Parathyroid adenoma (tissue), 2 donors: ENCODE measurements at regions not wholly inside any gene's neighbourhood (a gene's known extent, or its start where the extent isn't known, plus 50 kb on each side); places are given as distances from the start of the nearest gene placed in this dataset.
"Not testable (repeated sequence)": the region's sequence is repeated elsewhere in the genome, so short reads cannot be mapped to it uniquely, and the experiment has no call there.

Source experiments
- H2AFZ ChIP-seq: fragments of 300-600 bp; sonication (generic); one replicate; pipeline ENCODE4 v1.7.0; 2017; ENCODE audit warnings: antibody characterized with exemption, mild to moderate bottlenecking
- H3K27ac ChIP-seq: fragments of 300-600 bp; sonication (generic); one replicate; pipeline ENCODE4 v1.7.0; 2017
- H3K27me3 ChIP-seq: fragments of 300-600 bp; sonication (generic); one replicate; pipeline ENCODE4 v1.7.0; 2017; ENCODE audit warnings: low read length; ENCODE audit not compliant: control insufficient read depth, insufficient read depth
- H3K36me3 ChIP-seq: fragments of 300-600 bp; sonication (generic); one replicate; pipeline ENCODE4 v1.7.0; 2017; ENCODE audit warnings: low read length; ENCODE audit not compliant: control insufficient read depth, insufficient read depth
- H3K4me1 ChIP-seq: fragments of 300-600 bp; sonication (generic); one replicate; pipeline ENCODE4 v1.7.0; 2017; ENCODE audit warnings: control low read depth
- H3K4me2 ChIP-seq: fragments of 300-600 bp; sonication (generic); one replicate; pipeline ENCODE4 v1.7.0; 2017; ENCODE audit warnings: low read length
- H3K4me3 ChIP-seq: fragments of 300-600 bp; sonication (generic); one replicate; pipeline ENCODE4 v1.7.0; 2017; ENCODE audit warnings: low read depth, low read length
- H3K79me2 ChIP-seq: fragments of 300-600 bp; sonication (generic); one replicate; pipeline ENCODE4 v1.7.0; 2017; ENCODE audit warnings: control low read depth
- H3K9ac ChIP-seq: fragments of 300-600 bp; sonication (generic); one replicate; pipeline ENCODE4 v1.7.0; 2017; ENCODE audit warnings: mild to moderate bottlenecking
- H3K9me3 ChIP-seq: fragments of 300-600 bp; sonication (generic); one replicate; pipeline ENCODE4 v1.7.0; 2017; ENCODE audit warnings: low read length; ENCODE audit not compliant: control insufficient read depth
- CTCF ChIP-seq: fragments of 300-600 bp; sonication (generic); IDR thresholded peaks from one replicate; pipeline ENCODE4 v1.7.0; 2017; ENCODE audit warnings: antibody characterized with exemption, mild to moderate bottlenecking
- donor health status: primary hyperparathyroidism.

DNA sequence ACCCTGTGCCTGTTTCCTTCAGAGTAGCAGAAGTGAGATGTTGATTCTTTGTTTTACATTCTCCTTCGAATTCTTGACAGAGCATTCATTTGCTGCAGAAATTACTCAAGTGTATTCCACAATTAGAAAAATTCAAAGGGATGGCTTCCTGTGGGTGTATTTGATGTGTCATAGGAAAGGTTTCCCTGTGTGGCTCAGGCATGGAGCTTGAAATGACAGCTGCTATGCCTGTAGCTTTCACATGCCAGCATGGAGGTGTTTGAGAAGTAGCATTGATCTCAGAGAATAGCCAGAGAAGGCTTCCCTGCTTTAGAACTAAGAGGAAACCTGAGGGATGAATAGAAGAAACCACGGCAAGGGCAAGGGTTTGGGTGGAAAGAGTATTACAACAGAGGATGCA is 317.2 kb upstream of the DEPDC1 start:
- no peak overlapping the region for H3K9ac ChIP-seq
- H3K4me2 ChIP-seq: no peak overlapping the region
- H2AFZ ChIP-seq: no peak overlapping the region
- H3K9me3 ChIP-seq: no peaks in the 10 kb centered on the region
- H3K36me3 ChIP-seq: no peaks in the 10 kb centered on the region
- H3K4me1 ChIP-seq: no peaks in the 10 kb centered on the region
- H3K4me3 ChIP-seq: no peak overlapping the region
- no peaks in the 10 kb centered on the region for H3K27me3 ChIP-seq
- H3K79me2 ChIP-seq: no peaks in the 10 kb centered on the region
- no peak overlapping the region for H3K27ac ChIP-seq
- TF ChIP-seq CTCF: no peak

DNA sequence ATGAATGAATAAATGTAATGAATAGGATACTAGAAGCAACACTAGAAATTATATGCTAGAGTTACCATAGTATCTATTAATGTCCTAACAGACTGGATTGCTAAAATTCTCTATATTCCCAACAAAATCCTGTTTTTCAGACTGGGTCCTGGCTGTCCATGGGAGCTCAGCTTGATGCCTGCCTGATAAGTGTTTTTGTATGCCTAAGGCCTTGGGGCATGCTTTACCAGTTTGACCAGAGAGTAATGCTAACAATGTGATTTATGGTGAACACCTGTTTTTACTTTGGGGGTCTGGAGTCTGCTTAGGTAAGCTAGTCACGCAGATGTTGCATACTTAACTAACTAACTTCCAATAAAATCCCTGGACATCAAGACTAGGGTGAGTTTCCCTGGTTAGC is 318.8 kb upstream of the DEPDC1 start:
- TF ChIP-seq CTCF: no peak
- H3K4me2 ChIP-seq: no peak overlapping the region
- H3K36me3 ChIP-seq: no peaks in the 10 kb centered on the region
- H3K4me1 ChIP-seq: no peaks in the 10 kb centered on the region
- no peaks in the 10 kb centered on the region for H3K9me3 ChIP-seq
- no peaks in the 10 kb centered on the region for H3K79me2 ChIP-seq
- no peaks in the 10 kb centered on the region for H3K27me3 ChIP-seq
- no peak overlapping the region for H2AFZ ChIP-seq
- no peak overlapping the region for H3K4me3 ChIP-seq
- H3K9ac ChIP-seq: no peak overlapping the region
- H3K27ac ChIP-seq: no peak overlapping the region

DNA sequence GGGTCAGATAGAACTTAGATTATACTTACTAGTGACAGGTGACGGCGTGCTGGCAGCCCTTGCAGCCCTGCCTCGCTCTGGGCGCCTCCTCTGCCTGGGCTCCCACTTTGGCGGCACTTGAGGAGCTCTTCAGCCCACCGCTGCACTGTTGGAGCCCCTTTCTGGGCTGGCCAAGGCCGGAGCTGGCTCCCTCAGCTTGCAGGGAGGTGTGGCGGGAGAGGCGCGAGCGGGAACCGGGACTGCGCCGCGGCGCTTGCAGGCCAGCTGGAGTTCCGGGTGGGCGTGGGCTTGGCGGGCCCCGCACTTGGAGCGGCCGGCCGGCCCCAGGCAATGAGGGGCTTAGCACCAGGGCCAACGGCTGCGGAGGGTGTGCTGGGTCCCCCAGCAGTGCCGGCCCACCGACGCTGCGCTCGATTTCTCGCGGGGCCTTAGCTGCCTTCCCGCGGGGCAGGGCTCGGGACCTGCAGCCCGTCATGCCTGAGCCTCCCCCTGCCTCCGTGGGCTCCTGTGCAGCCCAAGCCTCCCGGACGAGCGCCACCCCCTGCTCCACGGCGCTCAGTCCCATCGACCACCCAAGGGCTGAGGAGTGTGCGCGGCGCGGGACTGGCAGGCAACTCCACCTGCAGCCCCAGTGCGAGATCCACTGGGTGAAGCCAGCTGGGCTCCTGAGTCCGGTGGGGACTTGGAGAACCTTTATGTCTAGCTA is 320.8 kb upstream of the DEPDC1 start:
- H3K27ac ChIP-seq, H3K4me2 ChIP-seq, H3K9ac ChIP-seq, H2AFZ ChIP-seq, H3K4me3 ChIP-seq, H3K27me3 ChIP-seq, H3K79me2 ChIP-seq, H3K4me1 ChIP-seq, H3K9me3 ChIP-seq, H3K36me3 ChIP-seq: not testable (repeated sequence)

GRCh38 chr1:68819190-68819829 is 322.4 kb upstream of the DEPDC1 start:
- H3K9ac ChIP-seq: no peak overlapping the region
- H3K27ac ChIP-seq: no peak overlapping the region
- H3K4me3 ChIP-seq: no peak overlapping the region
- no peak overlapping the region for H3K4me2 ChIP-seq
- no peaks in the 10 kb centered on the region for H3K27me3 ChIP-seq
- no peaks in the 10 kb centered on the region for H3K36me3 ChIP-seq
- no peaks in the 10 kb centered on the region for H3K9me3 ChIP-seq
- H3K79me2 ChIP-seq: no peaks in the 10 kb centered on the region
- no peak for TF ChIP-seq CTCF
- no peaks in the 10 kb centered on the region for H3K4me1 ChIP-seq
- H2AFZ ChIP-seq: no peak overlapping the region

DNA sequence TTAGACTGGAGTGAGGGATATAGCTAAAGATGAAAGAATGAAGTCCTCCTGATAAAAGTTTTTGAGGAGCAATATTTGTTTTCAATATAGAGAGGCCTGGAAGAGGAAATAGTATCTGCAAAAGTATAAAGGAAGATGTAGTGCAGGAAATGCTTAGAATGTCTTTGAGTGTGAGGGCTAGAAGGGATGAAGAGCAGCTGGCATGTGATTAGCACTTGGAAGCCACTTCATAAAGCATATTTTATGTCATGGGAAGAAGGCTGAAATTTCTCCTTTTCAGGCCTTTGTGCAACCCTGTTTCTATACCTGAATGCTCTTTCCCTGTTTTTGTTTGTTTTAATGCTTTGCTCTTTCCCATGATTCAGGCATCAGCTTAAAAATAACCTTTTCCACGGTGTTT is 323.3 kb upstream of the DEPDC1 start:
- Histone ChIP-seq H3K27me3 (no peaks in the 10 kb centered on the region), H3K4me2 (no peak overlapping the region), H3K9ac (no peak overlapping the region), H3K79me2 (no peaks in the 10 kb centered on the region), H3K4me3 (no peak overlapping the region), H3K36me3 (no peaks in the 10 kb centered on the region), H2AFZ (no peak overlapping the region), H3K9me3 (no peaks in the 10 kb centered on the region), H3K27ac (no peak overlapping the region), H3K4me1 (no peaks in the 10 kb centered on the region)
- TF ChIP-seq CTCF: no peak
